SU-DHL-6 (cell line): ENCODE measurements at regions not wholly inside any gene's neighbourhood (a gene's known extent, or its start where the extent isn't known, plus 50 kb on each side); places are given as distances from the start of the nearest gene placed in this dataset.
A peak's percentile ranks its signal among the peaks of the same experiment; 100 is the strongest.
"Not testable (repeated sequence)": the region's sequence is repeated elsewhere in the genome, so short reads cannot be mapped to it uniquely, and the experiment has no call there.

ENCODE experiments used
- H2AFZ ChIP-seq: fragments of 200-600 bp; sonication (generic); 2 replicates; pipeline ENCODE4 v1.6.1; 2014; ENCODE audit warnings: low read depth, mild to moderate bottlenecking, moderate library complexity, mixed read lengths, antibody characterized with exemption, low read length; ENCODE audit not compliant: severe bottlenecking
- H3F3A ChIP-seq: fragments of 200-600 bp; shearing (Covaris generic); 2 replicates; pipeline ENCODE4 v1.6.0; 2016; ENCODE audit warnings: antibody characterized with exemption, mild to moderate bottlenecking; ENCODE audit not compliant: insufficient read depth
- H3K27ac ChIP-seq: fragments of 200-600 bp; sonication (generic); 2 replicates; pipeline ENCODE4 v1.5.1; 2016; ENCODE audit warnings: low read depth, mild to moderate bottlenecking, low read length, moderate library complexity, mixed read lengths
- H3K27me3 ChIP-seq: fragments of 200-600 bp; sonication (generic), shearing (Covaris generic); 2 replicates; pipeline ENCODE4 v1.6.0; 2014; ENCODE audit warnings: mild to moderate bottlenecking, low read length
- H3K36me3 ChIP-seq: fragments of 200-600 bp; sonication (generic); 2 replicates; pipeline ENCODE4 v1.6.1; 2014; ENCODE audit warnings: mild to moderate bottlenecking, low read length, mixed read lengths
- H3K4me2 ChIP-seq: fragments of 300-600, 200-600 bp; shearing (Covaris generic), sonication (generic); 2 replicates; pipeline ENCODE4 v1.6.0; 2014; ENCODE audit warnings: low read length, low read depth, mild to moderate bottlenecking; ENCODE audit not compliant: poor library complexity, severe bottlenecking
- H3K4me3 ChIP-seq: fragments of 200-600 bp; sonication (generic); 2 replicates; pipeline ENCODE4 v1.5.1; 2014; ENCODE audit warnings: antibody characterized with exemption, low read length, mild to moderate bottlenecking, mixed read lengths; ENCODE audit not compliant: insufficient read depth, poor library complexity, severe bottlenecking
- H3K79me2 ChIP-seq: fragments of 200-600 bp; sonication (generic); 2 replicates; pipeline ENCODE4 v1.6.1; 2014; ENCODE audit warnings: mild to moderate bottlenecking, low read length, moderate library complexity; ENCODE audit not compliant: insufficient read depth
- H3K9ac ChIP-seq: fragments of 200-600 bp; sonication (generic); 2 replicates; pipeline ENCODE4 v1.7.0; 2014; ENCODE audit warnings: mild to moderate bottlenecking, low read length
- H3K9me2 ChIP-seq: fragments of 200-600 bp; sonication (generic); replicated peaks from 2 replicates; pipeline ENCODE4 v1.6.1; 2014; ENCODE audit warnings: low read length; ENCODE audit not compliant: insufficient read depth
- H3K9me3 ChIP-seq: fragments of 200-600 bp; sonication (generic); 2 replicates; pipeline ENCODE4 v1.6.1; 2014; ENCODE audit warnings: low read length, mixed read lengths; ENCODE audit not compliant: insufficient read depth
- H4K20me1 ChIP-seq: fragments of 200-600 bp; sonication (generic); 2 replicates; pipeline ENCODE4 v1.6.1; 2014; ENCODE audit warnings: low read depth, mild to moderate bottlenecking, antibody characterized with exemption, low read length, moderate library complexity, mixed read lengths
- EZH2phosphoT487 ChIP-seq: fragments of 200-600 bp; sonication (generic), shearing (Covaris generic); conservative IDR thresholded peaks from 2 replicates; pipeline ENCODE4 v1.6.1; 2018; ENCODE audit warnings: mild to moderate bottlenecking, antibody characterized with exemption, low read length, moderate library complexity, mixed read lengths
- TF ChIP-seq, protein P1 (sequence below): fragments of 200-600 bp; sonication (generic); IDR thresholded peaks from one replicate; pipeline ENCODE4 v1.5.1; 2017; ENCODE audit warnings: antibody characterized with exemption, mild to moderate bottlenecking, low read length, moderate library complexity; ENCODE audit not compliant: insufficient read depth, poor library complexity, severe bottlenecking

- Histone ChIP-seq H3K9me2 (no peaks in the 10 kb centered on the region), H3K9ac (no peak overlapping the region), H3K4me3 (no peak overlapping the region), H3K36me3 (no peaks in the 10 kb centered on the region), H3F3A (no peaks in the 10 kb centered on the region), H2AFZ (peak overlapping the region; percentile 50), H3K9me3 (0 out of 2 replicates have a peak, but pooled peaks cover 4% of the 10 kb centered on the region), H3K27me3 (no peaks in the 10 kb centered on the region), H3K4me2 (no peak overlapping the region), H3K27ac (no peak overlapping the region), H3K79me2 (no peaks in the 10 kb centered on the region), H4K20me1 (no peaks in the 10 kb centered on the region)
- TF ChIP-seq EZH2phosphoT487 = no peak
- TF ChIP-seq, protein P1, sequence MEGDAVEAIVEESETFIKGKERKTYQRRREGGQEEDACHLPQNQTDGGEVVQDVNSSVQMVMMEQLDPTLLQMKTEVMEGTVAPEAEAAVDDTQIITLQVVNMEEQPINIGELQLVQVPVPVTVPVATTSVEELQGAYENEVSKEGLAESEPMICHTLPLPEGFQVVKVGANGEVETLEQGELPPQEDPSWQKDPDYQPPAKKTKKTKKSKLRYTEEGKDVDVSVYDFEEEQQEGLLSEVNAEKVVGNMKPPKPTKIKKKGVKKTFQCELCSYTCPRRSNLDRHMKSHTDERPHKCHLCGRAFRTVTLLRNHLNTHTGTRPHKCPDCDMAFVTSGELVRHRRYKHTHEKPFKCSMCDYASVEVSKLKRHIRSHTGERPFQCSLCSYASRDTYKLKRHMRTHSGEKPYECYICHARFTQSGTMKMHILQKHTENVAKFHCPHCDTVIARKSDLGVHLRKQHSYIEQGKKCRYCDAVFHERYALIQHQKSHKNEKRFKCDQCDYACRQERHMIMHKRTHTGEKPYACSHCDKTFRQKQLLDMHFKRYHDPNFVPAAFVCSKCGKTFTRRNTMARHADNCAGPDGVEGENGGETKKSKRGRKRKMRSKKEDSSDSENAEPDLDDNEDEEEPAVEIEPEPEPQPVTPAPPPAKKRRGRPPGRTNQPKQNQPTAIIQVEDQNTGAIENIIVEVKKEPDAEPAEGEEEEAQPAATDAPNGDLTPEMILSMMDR = peak; percentile 52
Observed at GRCh38 chr14:21902561-21903181, 229.1 kb upstream of the OR4E1 start.

DNA sequence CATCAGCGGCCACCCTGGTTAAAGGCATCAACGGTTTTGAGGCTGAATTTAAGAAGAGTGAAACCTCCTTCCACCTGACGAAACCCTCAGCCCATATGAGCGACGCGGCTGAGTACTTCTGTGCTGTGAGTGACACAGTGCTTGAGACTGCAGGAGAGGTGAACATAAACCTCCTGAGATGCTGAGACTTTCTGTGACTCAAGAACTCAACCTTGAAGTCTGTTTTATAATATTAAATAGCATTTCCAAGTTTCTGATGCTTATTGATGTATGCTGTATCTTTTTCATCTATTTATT lies 221.2 kb upstream of the OR4E1 start:
- not testable (repeated sequence) for H3K4me3 ChIP-seq, H3K9me3 ChIP-seq, H3F3A ChIP-seq, H3K4me2 ChIP-seq, H2AFZ ChIP-seq, H4K20me1 ChIP-seq, H3K27ac ChIP-seq, H3K79me2 ChIP-seq, H3K27me3 ChIP-seq, H3K36me3 ChIP-seq, H3K9me2 ChIP-seq, H3K9ac ChIP-seq

DNA sequence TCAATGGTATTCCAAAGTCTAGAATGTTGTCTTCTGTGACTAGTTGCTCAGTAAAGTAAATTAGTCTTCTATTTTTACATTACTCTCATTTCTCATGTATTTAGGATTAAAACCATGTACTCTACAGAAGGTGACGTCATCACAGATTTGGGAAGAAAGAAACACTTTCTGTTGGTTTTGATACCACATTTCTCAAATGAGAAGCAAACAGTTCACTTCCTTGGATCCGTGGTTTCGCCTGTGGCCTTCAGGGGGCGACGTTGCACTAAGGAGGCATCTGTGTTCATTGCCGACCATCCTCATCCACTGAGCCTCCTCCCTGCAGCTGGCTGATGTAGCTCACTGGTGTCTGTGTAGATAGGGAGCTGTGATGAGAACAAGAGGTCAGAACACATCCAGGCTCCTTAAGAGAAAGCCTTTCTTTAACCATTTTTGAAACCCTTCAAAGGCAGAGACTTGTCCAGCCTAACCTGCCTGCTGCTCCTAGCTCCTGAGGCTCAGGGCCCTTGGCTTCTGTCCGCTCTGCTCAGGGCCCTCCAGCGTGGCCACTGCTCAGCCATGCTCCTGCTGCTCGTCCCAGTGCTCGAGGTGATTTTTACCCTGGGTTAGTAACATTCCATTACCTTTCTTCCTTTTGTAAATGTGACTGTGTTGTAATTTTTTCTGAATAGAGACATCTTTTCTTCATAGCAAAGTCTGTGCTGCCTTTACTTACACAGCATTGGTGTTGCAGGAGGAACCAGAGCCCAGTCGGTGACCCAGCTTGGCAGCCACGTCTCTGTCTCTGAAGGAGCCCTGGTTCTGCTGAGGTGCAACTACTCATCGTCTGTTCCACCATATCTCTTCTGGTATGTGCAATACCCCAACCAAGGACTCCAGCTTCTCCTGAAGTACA lies 220.6 kb upstream of the OR4E1 start:
- no peaks in the 10 kb centered on the region for H3K9me2 ChIP-seq
- no peak overlapping the region for H3K9ac ChIP-seq
- H3K4me2 ChIP-seq = no peak overlapping the region
- H4K20me1 ChIP-seq = no peaks in the 10 kb centered on the region
- no peaks in the 10 kb centered on the region for H3K36me3 ChIP-seq
- no peak overlapping the region for H3K27ac ChIP-seq
- H3F3A ChIP-seq = no peaks in the 10 kb centered on the region
- H3K4me3 ChIP-seq = no peak overlapping the region
- H3K79me2 ChIP-seq = no peaks in the 10 kb centered on the region
- H2AFZ ChIP-seq = peak overlapping the region; percentile 64
- H3K27me3 ChIP-seq = no peaks in the 10 kb centered on the region
- H3K9me3 ChIP-seq = no peaks in the 10 kb centered on the region
- TF ChIP-seq, protein P1 = peak; percentile 52
- TF ChIP-seq EZH2phosphoT487 = no peak

DNA sequence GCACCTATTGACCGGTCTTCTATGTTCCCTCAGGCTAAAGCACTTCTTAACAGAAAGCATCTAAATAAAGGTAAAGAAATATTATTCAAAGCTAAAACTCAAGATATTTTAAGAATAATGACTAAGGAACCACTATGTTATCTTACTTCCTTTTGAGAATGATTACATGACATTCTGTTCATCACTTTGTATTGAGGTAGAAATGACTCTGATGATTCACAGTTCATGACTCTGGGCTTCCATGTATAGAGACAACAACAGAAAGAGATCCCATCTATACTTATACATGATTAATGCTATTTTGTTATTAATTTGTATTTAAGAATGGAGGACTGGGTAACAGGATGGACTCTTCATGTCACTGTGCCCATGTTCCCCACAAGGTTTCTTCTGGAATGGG lies 218.3 kb upstream of the OR4E1 start:
- Histone ChIP-seq H2AFZ (no peak overlapping the region), H3K27ac (no peak overlapping the region), H3K27me3 (no peaks in the 10 kb centered on the region), H3K9ac (no peak overlapping the region), H3K79me2 (no peaks in the 10 kb centered on the region), H3K36me3 (no peaks in the 10 kb centered on the region), H3K4me3 (no peak overlapping the region), H3K9me2 (no peaks in the 10 kb centered on the region), H3K9me3 (no peaks in the 10 kb centered on the region), H4K20me1 (no peaks in the 10 kb centered on the region), H3K4me2 (no peak overlapping the region), H3F3A (no peaks in the 10 kb centered on the region)
- no peak for TF ChIP-seq EZH2phosphoT487
- TF ChIP-seq, protein P1 = no peak
